Fibroblast of pulmonary artery (primary cell): ENCODE measurements at regions not wholly inside any gene's neighbourhood (a gene's known extent, or its start where the extent isn't known, plus 50 kb on each side); places are given as distances from the start of the nearest gene placed in this dataset.

Source experiments
- DNase-seq: peaks from one replicate; pipeline ENCODE4 v3.0.0-alpha.2; 2010; ENCODE audit warnings: low read depth
- H3K4me3 ChIP-seq: replicated peaks from 2 replicates; pipeline ENCODE4 v1.5.1; 2011; ENCODE audit warnings: low read depth, mild to moderate bottlenecking, control low read depth, low read length, moderate library complexity
- TF ChIP-seq, protein P1 (sequence below): IDR thresholded peaks from 2 replicates; pipeline ENCODE4 v1.5.1; 2011; ENCODE audit warnings: mild to moderate bottlenecking, control low read depth, low read length, inconsistent platforms; ENCODE audit errors: missing control alignments

DNA sequence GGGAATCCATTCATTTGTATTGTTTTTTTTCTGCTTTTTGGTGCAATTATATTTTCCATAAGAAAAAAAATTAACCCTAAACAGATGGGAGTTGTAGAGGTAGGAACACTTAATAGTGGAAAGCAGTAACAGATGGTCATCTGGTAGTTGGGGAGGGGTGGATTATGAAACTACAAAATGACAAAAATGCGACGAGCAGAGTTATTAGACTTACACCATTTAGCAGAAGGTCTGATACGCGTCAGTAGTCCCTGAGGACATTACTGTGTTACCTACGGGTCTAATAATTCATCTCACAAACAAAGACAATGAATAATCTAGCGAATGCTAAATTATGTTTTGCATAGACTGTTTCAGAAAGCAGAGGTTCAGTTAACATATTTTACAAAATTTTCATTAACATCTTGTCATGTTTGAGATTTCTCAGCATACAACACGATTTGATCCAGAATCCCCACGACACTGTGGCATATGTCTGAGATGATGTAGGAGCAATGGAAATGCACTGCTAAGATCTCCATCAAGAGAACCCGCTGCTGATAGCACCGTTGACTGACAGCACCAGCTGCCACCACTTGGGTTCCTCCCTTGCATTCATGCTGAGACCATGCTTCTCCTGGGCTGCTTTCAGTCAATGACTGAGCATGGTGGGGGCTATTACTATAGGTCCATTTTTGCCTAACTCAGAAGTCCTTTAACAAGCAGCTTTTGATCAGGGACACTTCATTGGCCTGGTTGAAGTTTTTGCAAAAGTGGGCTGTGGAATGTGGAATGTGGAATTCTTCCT lies 182.2 kb upstream of the CPHXL start:
- DNase-seq, result no peak
- TF ChIP-seq, protein P1, sequence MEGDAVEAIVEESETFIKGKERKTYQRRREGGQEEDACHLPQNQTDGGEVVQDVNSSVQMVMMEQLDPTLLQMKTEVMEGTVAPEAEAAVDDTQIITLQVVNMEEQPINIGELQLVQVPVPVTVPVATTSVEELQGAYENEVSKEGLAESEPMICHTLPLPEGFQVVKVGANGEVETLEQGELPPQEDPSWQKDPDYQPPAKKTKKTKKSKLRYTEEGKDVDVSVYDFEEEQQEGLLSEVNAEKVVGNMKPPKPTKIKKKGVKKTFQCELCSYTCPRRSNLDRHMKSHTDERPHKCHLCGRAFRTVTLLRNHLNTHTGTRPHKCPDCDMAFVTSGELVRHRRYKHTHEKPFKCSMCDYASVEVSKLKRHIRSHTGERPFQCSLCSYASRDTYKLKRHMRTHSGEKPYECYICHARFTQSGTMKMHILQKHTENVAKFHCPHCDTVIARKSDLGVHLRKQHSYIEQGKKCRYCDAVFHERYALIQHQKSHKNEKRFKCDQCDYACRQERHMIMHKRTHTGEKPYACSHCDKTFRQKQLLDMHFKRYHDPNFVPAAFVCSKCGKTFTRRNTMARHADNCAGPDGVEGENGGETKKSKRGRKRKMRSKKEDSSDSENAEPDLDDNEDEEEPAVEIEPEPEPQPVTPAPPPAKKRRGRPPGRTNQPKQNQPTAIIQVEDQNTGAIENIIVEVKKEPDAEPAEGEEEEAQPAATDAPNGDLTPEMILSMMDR, result no peak
- H3K4me3 ChIP-seq, result no peak overlapping the region

DNA sequence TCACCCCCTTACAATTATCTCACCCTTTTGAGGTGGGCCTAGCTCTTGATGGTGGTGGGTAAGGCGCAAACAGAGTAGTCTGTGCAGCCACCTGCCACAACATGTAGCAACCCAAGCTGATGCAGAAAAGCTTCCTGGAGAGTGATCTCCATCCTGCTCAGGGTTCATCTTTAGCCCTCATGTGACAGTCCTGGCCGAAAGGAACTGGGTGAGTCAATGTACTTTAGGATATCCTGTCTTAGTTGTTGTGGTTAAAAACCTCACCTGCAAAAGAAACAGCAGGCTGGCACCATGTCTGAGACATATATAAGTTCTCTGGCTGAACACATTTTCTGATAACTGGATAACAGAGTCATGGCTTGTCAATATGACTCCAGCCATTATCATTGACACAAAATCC lies 183.5 kb upstream of the CPHXL start:
- TF ChIP-seq, protein P1, result no peak
- no peak overlapping the region for H3K4me3 ChIP-seq
- no peak for DNase-seq

DNA sequence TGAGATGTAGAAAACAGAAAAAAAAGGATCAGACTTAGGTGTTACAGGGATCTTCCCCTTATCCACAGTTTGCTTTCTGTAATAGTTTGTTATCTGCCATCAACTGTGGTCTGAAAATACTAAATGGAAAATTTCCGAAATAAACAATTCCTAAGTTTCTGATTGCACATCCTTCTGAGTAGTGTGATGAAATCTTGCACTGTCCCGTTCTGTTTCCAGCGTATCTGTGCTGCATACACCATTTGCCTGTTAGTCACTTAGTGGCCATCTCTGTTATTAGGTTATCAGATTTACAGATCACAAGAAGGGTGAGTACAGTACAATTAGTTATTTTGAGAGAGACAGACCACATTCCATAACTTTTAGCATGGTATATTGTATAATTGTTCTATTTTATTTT lies 185.6 kb upstream of the CPHXL start:
- TF ChIP-seq, protein P1, result no peak
- no peak overlapping the region for H3K4me3 ChIP-seq
- no peak for DNase-seq

DNA sequence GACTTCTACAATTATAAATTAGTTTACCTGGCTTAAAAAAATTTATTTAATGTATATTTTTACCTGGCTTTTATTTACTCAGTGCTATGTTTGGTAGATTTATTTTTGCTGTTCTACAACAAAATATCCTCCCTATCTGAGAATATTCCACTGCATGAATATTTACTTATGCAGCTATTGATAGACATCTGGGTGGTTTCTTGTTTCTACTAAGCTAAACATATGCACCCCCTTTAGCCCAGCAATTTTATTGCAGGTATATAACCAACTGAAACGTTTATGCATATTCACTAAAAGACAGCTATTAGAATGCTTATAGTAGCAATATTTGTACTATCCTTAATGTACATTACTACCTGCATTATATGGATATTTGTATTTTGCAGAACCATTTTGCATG lies 187.7 kb upstream of the CPHXL start:
- no peak for DNase-seq
- H3K4me3 ChIP-seq, result no peak overlapping the region
- TF ChIP-seq, protein P1, result no peak

DNA sequence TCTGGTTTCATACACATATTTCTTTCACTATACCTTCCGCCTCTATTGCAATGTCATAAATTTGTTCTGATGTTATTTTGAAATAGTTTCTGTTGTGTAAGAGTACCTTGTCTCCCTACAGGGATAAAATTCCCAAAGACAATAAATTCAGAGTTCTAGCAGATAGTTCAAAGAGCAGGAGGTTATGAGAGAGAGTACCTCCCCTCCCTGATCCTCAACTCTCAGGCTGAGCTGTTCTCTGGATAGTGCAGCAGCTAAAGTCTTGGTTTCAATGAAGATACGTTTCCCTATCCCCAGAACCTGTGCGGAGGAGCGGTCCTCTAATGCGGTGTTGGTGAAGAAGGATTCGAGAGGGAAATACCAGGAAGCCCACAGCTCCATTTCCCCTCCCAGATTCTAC lies 190.2 kb upstream of the CPHXL start:
- no peak overlapping the region for H3K4me3 ChIP-seq
- no peak for DNase-seq
- TF ChIP-seq, protein P1, result no peak

DNA sequence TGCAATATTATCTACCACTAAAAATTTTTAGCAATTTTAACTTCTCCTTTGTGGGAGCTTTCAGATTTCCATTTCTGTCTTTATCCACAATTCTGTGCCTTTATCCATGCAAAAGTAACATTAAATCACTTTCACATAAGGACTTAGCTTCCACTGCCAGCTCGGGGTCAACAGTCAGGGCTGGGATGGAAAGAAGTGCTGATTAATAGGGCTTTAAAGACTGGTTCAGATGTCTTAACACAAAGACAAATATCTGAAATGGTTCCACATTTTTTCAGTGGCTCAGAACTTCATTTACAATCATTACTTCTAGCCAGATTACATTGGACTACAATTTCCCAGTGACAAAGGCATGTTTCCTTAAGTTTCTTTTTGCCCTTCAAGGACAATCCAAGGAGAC lies 191.8 kb upstream of the CPHXL start:
- TF ChIP-seq, protein P1, result no peak
- DNase-seq, result no peak
- H3K4me3 ChIP-seq, result no peak overlapping the region

DNA sequence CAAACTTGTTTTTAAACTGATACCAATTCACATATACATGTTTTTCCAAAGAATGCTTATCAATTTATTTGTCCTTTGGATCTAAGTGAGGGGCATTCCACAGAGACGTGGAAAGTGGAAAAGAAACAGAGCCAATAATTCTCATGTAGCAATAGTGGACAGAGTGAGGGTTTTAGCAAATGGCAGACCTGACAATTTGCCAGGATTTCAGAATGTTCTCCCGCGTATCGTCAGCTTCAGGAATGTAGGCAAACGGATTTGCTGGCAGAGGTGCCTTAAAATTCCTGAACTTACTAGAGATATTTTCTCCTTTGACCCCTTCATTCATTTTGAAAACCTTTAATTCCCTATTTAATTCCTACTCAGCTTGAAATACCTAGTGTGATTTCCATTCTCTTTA lies 193.4 kb upstream of the CPHXL start:
- no peak for DNase-seq

More for the DNA sequence above, 193.4 kb upstream of the CPHXL start:
- TF ChIP-seq, protein P1, result no peak
- H3K4me3 ChIP-seq, result no peak overlapping the region
